IMR-90 (cell line): ENCODE measurements at regions not wholly inside any gene's neighbourhood (a gene's known extent, or its start where the extent isn't known, plus 50 kb on each side); places are given as distances from the start of the nearest gene placed in this dataset.
"Not testable (repeated sequence)": the region's sequence is repeated elsewhere in the genome, so short reads cannot be mapped to it uniquely, and the experiment has no call there.

Experiments used
- ATAC-seq: fragments of 200-7000 bp; cut with Tn5 transposase; 2 replicates; pipeline ENCODE4 v1.9.1; 2020; ENCODE audit warnings: low read depth, mild to moderate bottlenecking, moderate library complexity
- BruUV-seq: library from RNA; stranded (reverse); fragments of 400-500 nt; replicated peaks from 2 replicates; lab custom pipeline; 2021; lab: Mats Ljungman, UMichigan
- CTCF ChIA-PET: fragments of 300-600 bp; formaldehyde crosslinking; extraction: SDS; loops from one replicate; lab custom pipeline; 2021; ENCODE audit warnings: antibody characterized with exemption; lab: Yijun Ruan, JAX
- POLR2A ChIA-PET: fragments of 300-600 bp; sonication (Branson Sonifier 250); formaldehyde crosslinking; loops from one replicate; lab custom pipeline; 2022; ENCODE audit warnings: antibody characterized with exemption; ENCODE audit not compliant: unreplicated experiment; lab: Charles Lee
- DNase-seq: peaks from one replicate; pipeline ENCODE4 v3.0.0; 2013
- H2AFZ ChIP-seq: replicated peaks from 2 replicates; pipeline ENCODE3; 2013; ENCODE audit warnings: low read length, mild to moderate bottlenecking; ENCODE audit not compliant: poor library complexity
- H2AK5ac ChIP-seq: 2 replicates; pipeline ENCODE4 v1.6.1; 2013; ENCODE audit warnings: low read depth, low read length, inconsistent platforms
- H2AK9ac ChIP-seq: replicated peaks from 2 replicates; pipeline ENCODE3; 2013; ENCODE audit warnings: mild to moderate bottlenecking, low read depth, low read length, moderate library complexity; ENCODE audit not compliant: poor library complexity
- H2BK120ac ChIP-seq: 2 replicates; pipeline ENCODE4 v1.6.1; 2013; ENCODE audit warnings: low read depth, low read length, inconsistent platforms
- H2BK15ac ChIP-seq: 3 replicates; pipeline ENCODE4 v1.6.1; 2013; ENCODE audit warnings: low read depth, low read length, inconsistent platforms
- H2BK20ac ChIP-seq: 2 replicates; pipeline ENCODE4 v1.6.1; 2013; ENCODE audit warnings: low read depth, mild to moderate bottlenecking, inconsistent platforms, low read length, moderate library complexity
- H2BK5ac ChIP-seq: 2 replicates; pipeline ENCODE4 v1.6.1; 2013; ENCODE audit warnings: mild to moderate bottlenecking, low read depth, low read length, inconsistent platforms; ENCODE audit not compliant: poor library complexity, severe bottlenecking
- H3K14ac ChIP-seq: replicated peaks from 2 replicates; pipeline ENCODE4 v1.6.1; 2013; ENCODE audit warnings: low read depth, low read length, inconsistent platforms
- H3K18ac ChIP-seq: 2 replicates; pipeline ENCODE4 v1.6.1; 2013; ENCODE audit warnings: low read depth, low read length, control low read depth
- H3K23ac ChIP-seq: 2 replicates; pipeline ENCODE4 v1.6.1; 2013; ENCODE audit warnings: low read depth, low read length, inconsistent platforms
- H3K27ac ChIP-seq: 2 replicates; pipeline ENCODE4 v1.5.1; 2013; ENCODE audit warnings: mild to moderate bottlenecking, control low read depth, low read length; ENCODE audit not compliant: insufficient read depth
- H3K27me3 ChIP-seq: 2 replicates; pipeline ENCODE4 v1.6.1; 2013; ENCODE audit warnings: low read length; ENCODE audit not compliant: control insufficient read depth, insufficient read depth
- H3K36me3 ChIP-seq: 2 replicates; pipeline ENCODE4 v1.6.1; 2013; ENCODE audit warnings: low read length, mixed read lengths; ENCODE audit not compliant: control insufficient read depth, insufficient read depth
- H3K4ac ChIP-seq: 2 replicates; pipeline ENCODE4 v1.6.1; 2013; ENCODE audit warnings: low read depth, low read length, inconsistent platforms
- H3K4me1 ChIP-seq: 2 replicates; pipeline ENCODE4 v1.6.1; 2013; ENCODE audit warnings: low read length, mixed read lengths; ENCODE audit not compliant: control insufficient read depth, insufficient read depth
- H3K4me2 ChIP-seq: 2 replicates; pipeline ENCODE4 v1.6.1; 2013; ENCODE audit warnings: low read depth, mild to moderate bottlenecking, control low read depth, low read length, moderate library complexity
- H3K4me3 ChIP-seq: 2 replicates; pipeline ENCODE4 v1.5.1; 2013; ENCODE audit warnings: low read depth, mild to moderate bottlenecking, control low read depth, low read length, moderate library complexity; ENCODE audit not compliant: insufficient read depth
- H3K56ac ChIP-seq: 2 replicates; pipeline ENCODE4 v1.6.1; 2013; ENCODE audit warnings: low read length, inconsistent platforms; ENCODE audit not compliant: insufficient read depth; ENCODE audit errors: extremely low read depth
- H3K79me1 ChIP-seq, 2 experiments: 2 replicates each; pipeline ENCODE4 v1.6.1; 2013; ENCODE audit warnings: low read length in 2 of 2, inconsistent platforms in 1 of 2, low read depth in 1 of 2
- H3K9ac ChIP-seq: 2 replicates; pipeline ENCODE4 v1.6.1; 2013; ENCODE audit warnings: low read depth, low read length, control low read depth
- H3K9me1 ChIP-seq: 2 replicates; pipeline ENCODE4 v1.6.1; 2013; ENCODE audit warnings: low read length, inconsistent platforms; ENCODE audit not compliant: insufficient read depth
- H3K9me3 ChIP-seq: 2 replicates; pipeline ENCODE4 v1.6.1; 2013; ENCODE audit warnings: low read length; ENCODE audit not compliant: control insufficient read depth, insufficient read depth
- H4K20me1 ChIP-seq: 2 replicates; pipeline ENCODE4 v1.6.1; 2013; ENCODE audit warnings: low read length, inconsistent platforms; ENCODE audit not compliant: insufficient read depth
- H4K5ac ChIP-seq: 2 replicates; pipeline ENCODE4 v1.6.1; 2013; ENCODE audit warnings: mild to moderate bottlenecking, low read depth, low read length, control low read depth
- H4K8ac ChIP-seq, 2 experiments: 2 replicates each; pipeline ENCODE4 v1.6.1; 2013; ENCODE audit warnings: low read depth in 2 of 2, low read length in 2 of 2, control low read depth in 1 of 2, inconsistent platforms in 1 of 2
- H4K91ac ChIP-seq: 2 replicates; pipeline ENCODE4 v1.6.1; 2013; ENCODE audit warnings: low read depth, low read length, inconsistent platforms; ENCODE audit not compliant: insufficient read depth
- WGBS, 2 experiments: methylation state at CpG; one replicate each; pipeline versions ENCODE4 v1.1.5 to v1.1.7; 2013; ENCODE audit warnings: missing lambda C conversion rate in 2 of 2; ENCODE audit not compliant: insufficient read length in 1 of 2; ENCODE audit errors: extremely low coverage in 2 of 2; 5-methylcytosine and 5-hydroxymethylcytosine counted together
- dilution Hi-C: fragments of 300-500 bp; cut with HindIII; formaldehyde crosslinking; loops from one replicate; pipeline ENCODE4 v1.14.3; 2018; ENCODE audit warnings: low sequenced_read_pairs; ENCODE audit not compliant: unreplicated experiment
- in situ Hi-C: fragments of 300-500 bp; cut with MboI; formaldehyde crosslinking; loops from 3 replicates; pipeline ENCODE4 v1.14.3; 2019; ENCODE audit warnings: low sequenced_read_pairs, inconsistent platforms, mixed read lengths
- intact Hi-C: fragments of 100-400 bp; cut with micrococcal nuclease; formaldehyde crosslinking; loops from 2 replicates; pipeline ENCODE4 v1.10.0; 2022

DNA sequence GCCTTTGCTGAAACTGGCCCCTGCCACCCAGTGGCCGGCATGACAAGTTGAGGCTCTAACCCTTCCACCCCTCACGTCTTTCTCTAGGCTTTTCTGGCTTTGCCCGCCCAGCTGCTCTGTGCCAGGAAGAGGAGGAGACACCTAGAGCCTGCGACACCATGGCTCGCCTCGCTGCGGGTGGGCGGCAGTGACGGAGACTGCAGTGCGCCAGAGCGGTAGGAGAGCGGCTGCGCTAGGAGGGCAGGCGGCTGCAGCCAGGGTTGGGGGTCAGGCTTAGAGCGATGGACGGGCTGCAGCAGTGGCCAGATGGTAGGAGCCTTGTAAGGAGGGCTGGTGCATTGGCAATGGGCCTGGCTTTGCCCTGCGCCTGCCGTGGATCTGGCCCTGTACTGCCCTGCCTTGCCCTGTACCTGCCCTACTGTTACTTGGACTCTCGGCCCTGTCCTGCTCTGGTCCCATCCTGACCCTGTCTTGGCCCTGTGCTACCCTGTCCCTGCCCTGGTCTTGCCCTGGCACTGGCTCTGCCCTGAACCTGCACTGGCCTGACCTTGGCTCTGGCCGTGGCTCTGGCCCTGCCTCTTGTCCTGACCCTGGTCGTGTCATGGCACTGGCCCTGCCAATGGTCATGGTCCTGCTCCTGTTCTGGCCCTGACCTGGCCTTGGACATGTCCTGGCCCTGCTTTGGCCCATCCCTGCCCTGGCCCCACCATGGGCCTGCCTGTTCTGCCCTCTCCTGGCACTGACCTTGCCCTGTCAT, 330.7 kb upstream of the PLGLB1 start:
- ATAC-seq, H4K8ac ChIP-seq, H3K9me3 ChIP-seq, H2BK20ac ChIP-seq, H2AFZ ChIP-seq, H3K4me1 ChIP-seq, H3K18ac ChIP-seq, H3K4ac ChIP-seq, H3K4me3 ChIP-seq, H3K27me3 ChIP-seq, H3K79me1 ChIP-seq, H3K27ac ChIP-seq, H3K4me2 ChIP-seq, H2AK5ac ChIP-seq, H2BK15ac ChIP-seq, H4K5ac ChIP-seq, H3K23ac ChIP-seq, H3K56ac ChIP-seq, in situ Hi-C loops, H3K9me1 ChIP-seq, CTCF ChIA-PET, H4K91ac ChIP-seq, DNase-seq, H3K36me3 ChIP-seq, H2AK9ac ChIP-seq, intact Hi-C loops, H2BK120ac ChIP-seq, BruUV-seq, POLR2A ChIA-PET, dilution Hi-C loops, H3K9ac ChIP-seq, H3K14ac ChIP-seq, H4K20me1 ChIP-seq, H2BK5ac ChIP-seq: not testable (repeated sequence)
- 97% methylated on average over 10 of the region's 21 CpGs; no CpG with 5 or more reads in 1 of the 2 experiments for WGBS, 2 experiments

GRCh38 chr2:87353408-87353807, 331.8 kb upstream of the PLGLB1 start:
- H4K91ac ChIP-seq, H3K4me2 ChIP-seq, H2BK120ac ChIP-seq, H2AK9ac ChIP-seq, H2BK15ac ChIP-seq, H2AFZ ChIP-seq, H3K9ac ChIP-seq, CTCF ChIA-PET, H2BK20ac ChIP-seq, H2AK5ac ChIP-seq, H3K9me3 ChIP-seq, H3K56ac ChIP-seq, DNase-seq, H3K18ac ChIP-seq, H3K4me1 ChIP-seq, POLR2A ChIA-PET, H3K27me3 ChIP-seq, H3K36me3 ChIP-seq, ATAC-seq, in situ Hi-C loops, H3K79me1 ChIP-seq, H3K14ac ChIP-seq, H3K4ac ChIP-seq, H3K27ac ChIP-seq, H4K8ac ChIP-seq, H4K20me1 ChIP-seq, H3K4me3 ChIP-seq, H3K23ac ChIP-seq, BruUV-seq, dilution Hi-C loops, H4K5ac ChIP-seq, H3K9me1 ChIP-seq, H2BK5ac ChIP-seq, intact Hi-C loops: not testable (repeated sequence)
- no CpG with 5 or more reads among the region's 10 CpGs for WGBS, 2 experiments
